Parathyroid adenoma (tissue), 2 donors: ENCODE measurements at regions not wholly inside any gene's neighbourhood (a gene's known extent, or its start where the extent isn't known, plus 50 kb on each side); places are given as distances from the start of the nearest gene placed in this dataset.

Experiments used
- H2AFZ ChIP-seq: fragments of 300-600 bp; sonication (generic); one replicate; pipeline ENCODE4 v1.7.0; 2017; ENCODE audit warnings: antibody characterized with exemption, mild to moderate bottlenecking
- H3K27ac ChIP-seq: fragments of 300-600 bp; sonication (generic); one replicate; pipeline ENCODE4 v1.7.0; 2017
- H3K27me3 ChIP-seq: fragments of 300-600 bp; sonication (generic); one replicate; pipeline ENCODE4 v1.7.0; 2017; ENCODE audit warnings: low read length; ENCODE audit not compliant: control insufficient read depth, insufficient read depth
- H3K36me3 ChIP-seq: fragments of 300-600 bp; sonication (generic); one replicate; pipeline ENCODE4 v1.7.0; 2017; ENCODE audit warnings: low read length; ENCODE audit not compliant: control insufficient read depth, insufficient read depth
- H3K4me1 ChIP-seq: fragments of 300-600 bp; sonication (generic); one replicate; pipeline ENCODE4 v1.7.0; 2017; ENCODE audit warnings: control low read depth
- H3K4me2 ChIP-seq: fragments of 300-600 bp; sonication (generic); one replicate; pipeline ENCODE4 v1.7.0; 2017; ENCODE audit warnings: low read length
- H3K4me3 ChIP-seq: fragments of 300-600 bp; sonication (generic); one replicate; pipeline ENCODE4 v1.7.0; 2017; ENCODE audit warnings: low read depth, low read length
- H3K79me2 ChIP-seq: fragments of 300-600 bp; sonication (generic); one replicate; pipeline ENCODE4 v1.7.0; 2017; ENCODE audit warnings: control low read depth
- H3K9ac ChIP-seq: fragments of 300-600 bp; sonication (generic); one replicate; pipeline ENCODE4 v1.7.0; 2017; ENCODE audit warnings: mild to moderate bottlenecking
- H3K9me3 ChIP-seq: fragments of 300-600 bp; sonication (generic); one replicate; pipeline ENCODE4 v1.7.0; 2017; ENCODE audit warnings: low read length; ENCODE audit not compliant: control insufficient read depth
- TF ChIP-seq, protein P1 (sequence below): fragments of 300-600 bp; sonication (generic); IDR thresholded peaks from one replicate; pipeline ENCODE4 v1.7.0; 2017; ENCODE audit warnings: antibody characterized with exemption, mild to moderate bottlenecking
- donor health status: primary hyperparathyroidism.

GRCh38 chr3:933326-933725, 159.5 kb upstream of the CNTN6 start:
- H3K4me1 ChIP-seq: no peaks in the 10 kb centered on the region
- H3K27ac ChIP-seq: no peak overlapping the region
- no peaks in the 10 kb centered on the region for H3K9me3 ChIP-seq
- TF ChIP-seq, protein P1, sequence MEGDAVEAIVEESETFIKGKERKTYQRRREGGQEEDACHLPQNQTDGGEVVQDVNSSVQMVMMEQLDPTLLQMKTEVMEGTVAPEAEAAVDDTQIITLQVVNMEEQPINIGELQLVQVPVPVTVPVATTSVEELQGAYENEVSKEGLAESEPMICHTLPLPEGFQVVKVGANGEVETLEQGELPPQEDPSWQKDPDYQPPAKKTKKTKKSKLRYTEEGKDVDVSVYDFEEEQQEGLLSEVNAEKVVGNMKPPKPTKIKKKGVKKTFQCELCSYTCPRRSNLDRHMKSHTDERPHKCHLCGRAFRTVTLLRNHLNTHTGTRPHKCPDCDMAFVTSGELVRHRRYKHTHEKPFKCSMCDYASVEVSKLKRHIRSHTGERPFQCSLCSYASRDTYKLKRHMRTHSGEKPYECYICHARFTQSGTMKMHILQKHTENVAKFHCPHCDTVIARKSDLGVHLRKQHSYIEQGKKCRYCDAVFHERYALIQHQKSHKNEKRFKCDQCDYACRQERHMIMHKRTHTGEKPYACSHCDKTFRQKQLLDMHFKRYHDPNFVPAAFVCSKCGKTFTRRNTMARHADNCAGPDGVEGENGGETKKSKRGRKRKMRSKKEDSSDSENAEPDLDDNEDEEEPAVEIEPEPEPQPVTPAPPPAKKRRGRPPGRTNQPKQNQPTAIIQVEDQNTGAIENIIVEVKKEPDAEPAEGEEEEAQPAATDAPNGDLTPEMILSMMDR: no peak
- H3K36me3 ChIP-seq: no peaks in the 10 kb centered on the region
- no peaks in the 10 kb centered on the region for H3K79me2 ChIP-seq
- no peak overlapping the region for H3K9ac ChIP-seq
- no peak overlapping the region for H3K4me3 ChIP-seq
- H3K27me3 ChIP-seq: no peaks in the 10 kb centered on the region
- no peak overlapping the region for H2AFZ ChIP-seq
- H3K4me2 ChIP-seq: no peak overlapping the region

- Histone ChIP-seq H3K4me3 (no peak overlapping the region), H3K79me2 (no peaks in the 10 kb centered on the region), H3K27me3 (no peaks in the 10 kb centered on the region), H3K36me3 (no peaks in the 10 kb centered on the region), H3K4me2 (no peak overlapping the region), H3K9ac (no peak overlapping the region), H3K4me1 (no peaks in the 10 kb centered on the region), H3K27ac (no peak overlapping the region), H2AFZ (no peak overlapping the region), H3K9me3 (no peaks in the 10 kb centered on the region)
- TF ChIP-seq, protein P1: no peak
These were observed 148.0 kb upstream of the CNTN6 start for GRCh38 chr3:944786-945185.

- Histone ChIP-seq H3K4me3 (no peak overlapping the region), H3K27me3 (no peaks in the 10 kb centered on the region), H2AFZ (no peak overlapping the region), H3K9me3 (no peaks in the 10 kb centered on the region), H3K4me2 (no peak overlapping the region), H3K36me3 (no peaks in the 10 kb centered on the region), H3K9ac (no peak overlapping the region), H3K4me1 (no peaks in the 10 kb centered on the region), H3K79me2 (no peaks in the 10 kb centered on the region), H3K27ac (no peak overlapping the region)
- TF ChIP-seq, protein P1: no peak
These were observed 147.1 kb upstream of the CNTN6 start for GRCh38 chr3:945738-946137.

DNA sequence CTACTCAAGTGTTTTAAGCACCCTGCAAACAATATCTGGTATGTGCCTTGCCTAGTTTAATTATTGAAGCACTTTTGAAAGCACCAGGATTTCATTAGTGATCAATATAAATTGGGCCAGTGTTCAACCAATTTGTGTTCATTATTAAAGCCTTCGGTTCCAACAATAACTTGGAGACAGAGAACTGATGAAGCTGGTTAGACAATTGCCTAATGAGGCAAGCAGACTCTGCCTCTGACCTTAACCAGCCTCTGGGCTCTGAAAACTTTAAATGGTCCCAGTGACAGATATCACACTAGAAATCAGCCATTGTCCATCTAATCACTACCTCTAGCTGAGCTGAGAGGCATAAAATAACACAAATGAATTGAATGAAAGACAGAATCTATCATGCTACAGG, 139.9 kb upstream of the CNTN6 start:
- H3K79me2 ChIP-seq: no peaks in the 10 kb centered on the region
- no peaks in the 10 kb centered on the region for H3K27me3 ChIP-seq
- H3K4me2 ChIP-seq: no peak overlapping the region
- no peak overlapping the region for H2AFZ ChIP-seq
- no peaks in the 10 kb centered on the region for H3K4me1 ChIP-seq
- no peak overlapping the region for H3K9ac ChIP-seq
- no peaks in the 10 kb centered on the region for H3K36me3 ChIP-seq
- TF ChIP-seq, protein P1: no peak
- H3K9me3 ChIP-seq: no peaks in the 10 kb centered on the region
- no peak overlapping the region for H3K27ac ChIP-seq
- no peak overlapping the region for H3K4me3 ChIP-seq

DNA sequence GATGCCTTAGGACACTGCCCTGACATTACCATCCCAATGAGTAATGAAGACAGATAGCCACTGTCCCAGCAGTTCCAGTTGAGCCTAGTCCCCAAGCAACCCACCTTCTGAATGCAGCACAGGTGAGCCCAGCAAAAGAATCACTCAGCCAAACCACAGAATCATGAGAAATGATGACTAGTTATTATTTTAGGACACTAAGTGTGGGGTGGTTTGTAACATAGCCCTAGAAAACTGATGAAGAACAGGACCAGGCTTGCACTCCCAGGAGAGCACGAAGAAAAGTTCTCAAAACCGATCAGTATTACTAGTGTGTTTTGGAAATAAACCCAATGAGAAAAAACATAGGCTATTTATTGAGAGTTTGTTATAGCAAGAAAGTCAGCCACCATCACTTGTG, 129.6 kb upstream of the CNTN6 start:
- Histone ChIP-seq H3K9ac (no peak overlapping the region), H3K9me3 (no peaks in the 10 kb centered on the region), H3K36me3 (no peaks in the 10 kb centered on the region), H3K4me3 (no peak overlapping the region), H3K27ac (no peak overlapping the region), H2AFZ (no peak overlapping the region), H3K4me1 (no peaks in the 10 kb centered on the region), H3K4me2 (no peak overlapping the region), H3K27me3 (no peaks in the 10 kb centered on the region), H3K79me2 (no peaks in the 10 kb centered on the region)
- TF ChIP-seq, protein P1: no peak
